Loucy (cell line): ENCODE measurements at regions not wholly inside any gene's neighbourhood (a gene's known extent, or its start where the extent isn't known, plus 50 kb on each side); places are given as distances from the start of the nearest gene placed in this dataset.

Experiments used
- EZH2phosphoT487 ChIP-seq: fragments of 200-600 bp; IDR thresholded peaks from 2 replicates; pipeline ENCODE4 v1.6.1; 2018; ENCODE audit warnings: antibody characterized with exemption, mild to moderate bottlenecking, moderate library complexity, borderline replicate concordance
- TF ChIP-seq, protein P1 (sequence below): fragments of 200-600 bp; sonication (generic); conservative IDR thresholded peaks from 2 replicates; pipeline ENCODE4 v1.5.1; 2014; ENCODE audit warnings: mild to moderate bottlenecking, antibody characterized with exemption, low read length

DNA sequence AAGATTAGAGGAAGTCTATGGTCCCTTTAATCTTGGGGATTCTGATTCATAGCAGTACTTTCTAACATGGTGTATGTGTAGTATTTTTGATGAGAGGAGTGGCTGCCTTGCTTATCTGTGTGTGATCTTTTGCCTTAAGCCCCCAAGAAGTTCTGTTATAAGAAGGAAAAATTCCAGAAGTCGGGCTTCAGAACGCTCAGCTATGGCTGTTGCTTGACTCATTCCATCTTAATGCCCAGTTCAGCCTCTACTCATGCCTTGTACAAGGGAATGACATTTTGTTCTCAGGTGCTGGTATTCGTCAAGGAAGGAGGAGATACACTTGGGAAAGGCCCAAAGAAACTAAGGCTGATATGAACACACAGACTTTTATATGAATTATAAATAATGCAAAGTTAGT is 713.0 kb upstream of the MARCKS start:
- TF ChIP-seq, protein P1, sequence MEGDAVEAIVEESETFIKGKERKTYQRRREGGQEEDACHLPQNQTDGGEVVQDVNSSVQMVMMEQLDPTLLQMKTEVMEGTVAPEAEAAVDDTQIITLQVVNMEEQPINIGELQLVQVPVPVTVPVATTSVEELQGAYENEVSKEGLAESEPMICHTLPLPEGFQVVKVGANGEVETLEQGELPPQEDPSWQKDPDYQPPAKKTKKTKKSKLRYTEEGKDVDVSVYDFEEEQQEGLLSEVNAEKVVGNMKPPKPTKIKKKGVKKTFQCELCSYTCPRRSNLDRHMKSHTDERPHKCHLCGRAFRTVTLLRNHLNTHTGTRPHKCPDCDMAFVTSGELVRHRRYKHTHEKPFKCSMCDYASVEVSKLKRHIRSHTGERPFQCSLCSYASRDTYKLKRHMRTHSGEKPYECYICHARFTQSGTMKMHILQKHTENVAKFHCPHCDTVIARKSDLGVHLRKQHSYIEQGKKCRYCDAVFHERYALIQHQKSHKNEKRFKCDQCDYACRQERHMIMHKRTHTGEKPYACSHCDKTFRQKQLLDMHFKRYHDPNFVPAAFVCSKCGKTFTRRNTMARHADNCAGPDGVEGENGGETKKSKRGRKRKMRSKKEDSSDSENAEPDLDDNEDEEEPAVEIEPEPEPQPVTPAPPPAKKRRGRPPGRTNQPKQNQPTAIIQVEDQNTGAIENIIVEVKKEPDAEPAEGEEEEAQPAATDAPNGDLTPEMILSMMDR: no peak
- no peak for TF ChIP-seq EZH2phosphoT487
